GM23338 (cell line): ENCODE measurements at regions not wholly inside any gene's neighbourhood (a gene's known extent, or its start where the extent isn't known, plus 50 kb on each side); places are given as distances from the start of the nearest gene placed in this dataset.

Experiments
- ETS1 ChIP-seq: IDR thresholded peaks from 2 replicates; pipeline ENCODE4 v1.6.1; 2016; ENCODE audit warnings: antibody characterized with exemption
- EZH2 ChIP-seq: fragments of 200-600 bp; sonication (generic); IDR thresholded peaks from one replicate; pipeline ENCODE4 v1.8.0; 2017; ENCODE audit warnings: antibody characterized with exemption, mild to moderate bottlenecking, low read depth; ENCODE audit not compliant: unreplicated experiment
- EZH2phosphoT487 ChIP-seq: fragments of 200-600 bp; sonication (generic); IDR thresholded peaks from one replicate; pipeline ENCODE4 v1.8.1; 2018; ENCODE audit warnings: antibody characterized with exemption; ENCODE audit not compliant: unreplicated experiment
- NANOG ChIP-seq: IDR thresholded peaks from 2 replicates; pipeline ENCODE4 v1.6.1; 2016; ENCODE audit warnings: antibody characterized with exemption, borderline replicate concordance
- POLR2AphosphoS5 ChIP-seq: IDR thresholded peaks from 2 replicates; pipeline ENCODE4 v1.6.1; 2016; ENCODE audit warnings: antibody characterized with exemption, low read depth
- REST ChIP-seq: IDR thresholded peaks from one replicate; pipeline ENCODE4 v1.6.1; 2018; ENCODE audit warnings: antibody characterized with exemption; ENCODE audit not compliant: unreplicated experiment
- ZNF462 ChIP-seq: fragments of 250-450 bp; sonication (Bioruptor Pico); IDR thresholded peaks from 2 replicates; pipeline ENCODE4 v1.5.0; 2020; ENCODE audit warnings: mild to moderate bottlenecking, moderate library complexity

DNA sequence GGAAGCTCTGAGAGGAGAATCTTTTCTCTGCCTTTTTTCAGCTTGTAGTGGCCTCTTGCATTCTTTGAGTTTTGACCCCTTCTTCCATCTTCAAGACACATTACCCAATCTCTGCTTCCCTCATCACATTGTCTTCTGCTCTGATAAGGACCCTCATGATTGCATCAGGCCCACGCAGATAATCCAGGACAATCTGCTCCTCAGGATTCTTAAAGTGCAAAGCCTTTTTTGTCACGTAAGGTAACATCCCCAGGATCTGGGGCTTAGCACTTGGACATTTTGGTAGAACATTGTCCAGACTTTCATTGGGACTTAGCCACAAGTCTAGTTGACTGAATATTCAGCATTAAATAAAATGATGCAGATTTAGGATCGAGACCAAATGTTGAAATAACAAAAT, 521.2 kb downstream of the RMST start (continued):
- no peak for TF ChIP-seq ZNF462
- TF ChIP-seq REST, result no peak
- no peak for TF ChIP-seq EZH2
- TF ChIP-seq EZH2phosphoT487, result no peak
- TF ChIP-seq NANOG, result no peak
- TF ChIP-seq POLR2AphosphoS5, result no peak
- no peak for TF ChIP-seq ETS1
